CD8-positive, alpha-beta memory T cell (primary cell): ENCODE measurements at regions not wholly inside any gene's neighbourhood (a gene's known extent, or its start where the extent isn't known, plus 50 kb on each side); places are given as distances from the start of the nearest gene placed in this dataset.

ENCODE experiments used
- CTCF ChIA-PET: fragments of 350-600 bp; sonication (Branson Sonifier 250); formaldehyde crosslinking; loops from one replicate; lab custom pipeline; 2021; ENCODE audit warnings: antibody characterized with exemption; lab: Charles Lee
- POLR2A ChIA-PET: fragments of 350-600 bp; sonication (Branson Sonifier 250); formaldehyde crosslinking; loops from one replicate; lab custom pipeline; 2021; ENCODE audit warnings: antibody characterized with exemption; lab: Charles Lee
- DNase-seq, 5 donors: peaks; one replicate each; pipeline versions ENCODE4 v3.0.0 to v3.0.0-alpha.2; 2020 to 2022; ENCODE audit warnings: mixed read lengths in 1 of 5
- H3K27ac ChIP-seq: one replicate; pipeline ENCODE4 v1.7.0; 2013; ENCODE audit warnings: low read depth, mild to moderate bottlenecking, low read length, moderate library complexity
- H3K27me3 ChIP-seq: 2 replicates; pipeline ENCODE4 v1.7.0; 2013; ENCODE audit warnings: low read length, mild to moderate bottlenecking; ENCODE audit not compliant: insufficient read depth, poor library complexity, severe bottlenecking
- H3K36me3 ChIP-seq: 2 replicates; pipeline ENCODE4 v1.7.0; 2013; ENCODE audit warnings: mild to moderate bottlenecking, low read length, moderate library complexity; ENCODE audit not compliant: insufficient read depth
- H3K4me1 ChIP-seq: 2 replicates; pipeline ENCODE4 v1.7.0; 2013; ENCODE audit warnings: mild to moderate bottlenecking, low read length, moderate library complexity; ENCODE audit not compliant: insufficient read depth
- H3K4me3 ChIP-seq: 2 replicates; pipeline ENCODE4 v1.7.0; 2013; ENCODE audit warnings: mild to moderate bottlenecking, low read length
- H3K9me3 ChIP-seq: 2 replicates; pipeline ENCODE4 v1.7.0; 2013; ENCODE audit warnings: mild to moderate bottlenecking, low read length
- H3K27ac Mint-ChIP-seq, 8 donors: one replicate each; pipeline ENCODE4 v1.8.0; 2020 to 2021; ENCODE audit warnings: mixed read lengths in 8 of 8, mild to moderate bottlenecking in 6 of 8, inconsistent platforms in 3 of 8, moderate library complexity in 3 of 8
- H3K27me3 Mint-ChIP-seq, 2 donors: one replicate each; pipeline ENCODE4 v1.8.0; 2020 to 2021; ENCODE audit warnings: mixed read lengths in 2 of 2, mild to moderate bottlenecking in 1 of 2, moderate library complexity in 1 of 2
- H3K36me3 Mint-ChIP-seq, 3 donors: one replicate each; pipeline ENCODE4 v1.8.0; 2020 to 2021; ENCODE audit warnings: mixed read lengths in 3 of 3, inconsistent platforms in 1 of 3, mild to moderate bottlenecking in 1 of 3
- H3K4me1 Mint-ChIP-seq, 3 donors: one replicate each; pipeline ENCODE4 v1.8.0; 2020 to 2021; ENCODE audit warnings: mixed read lengths in 3 of 3, inconsistent platforms in 1 of 3, mild to moderate bottlenecking in 1 of 3
- H3K4me3 Mint-ChIP-seq, 7 donors: one replicate each; pipeline ENCODE4 v1.8.0; 2020 to 2021; ENCODE audit warnings: mixed read lengths in 7 of 7, mild to moderate bottlenecking in 6 of 7, moderate library complexity in 4 of 7, inconsistent platforms in 2 of 7
- H3K9me3 Mint-ChIP-seq, 5 donors: one replicate each; pipeline ENCODE4 v1.8.0; 2020 to 2022; ENCODE audit warnings: mixed read lengths in 5 of 5, mild to moderate bottlenecking in 3 of 5, moderate library complexity in 2 of 5, inconsistent platforms in 1 of 5

DNA sequence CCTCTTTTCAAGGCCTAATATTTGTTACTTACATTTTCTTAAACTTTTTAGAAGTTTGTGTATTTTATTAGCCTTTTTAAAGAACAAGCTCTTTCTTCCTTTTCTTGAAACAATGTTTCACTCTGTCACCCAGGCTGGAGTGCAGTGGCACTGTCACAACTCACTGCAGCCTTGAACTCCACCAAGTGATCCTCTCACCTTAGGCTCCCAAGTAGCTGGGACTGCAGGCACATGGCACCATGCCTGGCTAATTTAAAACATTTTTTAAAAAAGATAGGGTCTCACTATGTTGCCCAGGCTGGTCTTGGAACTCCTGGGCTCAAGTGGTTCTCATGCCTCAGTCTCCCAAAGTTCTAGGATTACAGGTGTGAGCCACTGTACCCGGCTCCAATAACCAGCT, 192.2 kb upstream of the SPRY2 start:
- no peak overlapping the region for H3K27ac Mint-ChIP-seq
- no peaks in the 10 kb centered on the region for H3K4me1 ChIP-seq
- H3K27me3 Mint-ChIP-seq = peaks cover 0 to 1% of the 10 kb centered on the region in 2 donors
- no peak for DNase-seq
- H3K9me3 ChIP-seq = no peaks in the 10 kb centered on the region
- POLR2A ChIA-PET = no interaction called here
- no peak overlapping the region for H3K4me3 Mint-ChIP-seq
- CTCF ChIA-PET = interaction anchor here (1.3 kb wide), 1 partner anchor 8 kb away, joined by 3 read pairs; no protein-coding TSS in a partner anchor
- H3K4me1 Mint-ChIP-seq = no peaks in the 10 kb centered on the region
- H3K9me3 Mint-ChIP-seq = peaks cover 0 to 18% (median 3%) of the 10 kb centered on the region in 5 donors
- no peaks in the 10 kb centered on the region for H3K36me3 ChIP-seq
- H3K36me3 Mint-ChIP-seq = peaks cover 0 to 4% (median 0%) of the 10 kb centered on the region in 3 donors
- H3K27ac ChIP-seq = no peak overlapping the region
- H3K4me3 ChIP-seq = no peak overlapping the region
- H3K27me3 ChIP-seq = no peaks in the 10 kb centered on the region

DNA sequence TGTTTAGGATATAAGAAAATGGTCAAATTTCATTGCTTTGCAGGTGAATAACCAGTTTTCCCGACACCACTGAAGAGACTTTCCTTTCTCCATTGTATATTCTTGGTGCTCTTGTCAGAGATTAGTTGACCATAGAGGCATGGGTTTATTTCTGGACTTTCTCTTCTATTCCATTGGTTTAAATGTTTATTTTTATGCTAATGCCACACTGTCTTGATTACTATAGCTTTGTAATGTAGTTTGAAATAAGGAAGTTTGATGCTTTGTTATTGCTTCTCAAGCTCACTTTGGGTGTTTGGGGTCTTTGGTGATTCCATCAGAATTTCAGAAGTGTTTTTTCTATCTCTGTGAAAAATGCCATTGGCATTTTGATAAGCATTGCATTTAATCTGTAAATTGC, 190.0 kb upstream of the SPRY2 start:
- POLR2A ChIA-PET = no interaction called here
- CTCF ChIA-PET = no interaction called here
- no peak for DNase-seq
- Histone ChIP-seq H3K9me3 (no peaks in the 10 kb centered on the region), H3K4me1 (no peaks in the 10 kb centered on the region), H3K27ac (no peak overlapping the region), H3K4me3 (no peak overlapping the region), H3K27me3 (no peaks in the 10 kb centered on the region), H3K36me3 (no peaks in the 10 kb centered on the region)
- no peaks in the 10 kb centered on the region for H3K36me3 Mint-ChIP-seq
- H3K9me3 Mint-ChIP-seq = peaks cover 0 to 14% (median 2%) of the 10 kb centered on the region in 5 donors
- H3K27me3 Mint-ChIP-seq = peaks cover 0 to 2% of the 10 kb centered on the region in 2 donors
- no peaks in the 10 kb centered on the region for H3K4me1 Mint-ChIP-seq
- H3K4me3 Mint-ChIP-seq = no peak overlapping the region
- no peak overlapping the region for H3K27ac Mint-ChIP-seq

DNA sequence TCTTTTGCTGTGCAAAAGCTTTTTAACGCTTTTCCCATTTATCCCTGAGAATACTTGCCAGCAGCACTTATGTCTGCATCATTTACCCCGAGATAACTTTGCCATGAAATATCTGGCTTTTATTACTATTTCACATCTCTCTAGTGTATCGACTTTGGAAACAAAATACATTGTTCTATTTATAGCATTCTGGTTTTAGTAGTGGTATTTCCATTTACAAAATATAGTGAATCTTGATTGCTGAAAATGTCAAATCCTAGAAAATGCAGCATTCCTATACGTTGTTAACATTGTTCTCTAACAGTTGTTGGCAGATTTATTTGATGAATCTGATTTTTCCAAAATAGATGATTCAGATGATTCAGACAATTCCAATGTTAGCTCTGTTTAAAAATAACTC, 189.3 kb upstream of the SPRY2 start:
- Histone ChIP-seq H3K4me1 (no peaks in the 10 kb centered on the region), H3K4me3 (no peak overlapping the region), H3K36me3 (no peaks in the 10 kb centered on the region), H3K9me3 (no peaks in the 10 kb centered on the region), H3K27ac (no peak overlapping the region), H3K27me3 (no peaks in the 10 kb centered on the region)
- H3K27me3 Mint-ChIP-seq = peaks cover 0 to 2% of the 10 kb centered on the region in 2 donors
- H3K36me3 Mint-ChIP-seq = no peaks in the 10 kb centered on the region
- H3K4me1 Mint-ChIP-seq = no peaks in the 10 kb centered on the region
- no peak overlapping the region for H3K4me3 Mint-ChIP-seq
- H3K27ac Mint-ChIP-seq = peak overlapping the region in 1 of 8 donors; percentile 26
- peaks cover 0 to 14% (median 2%) of the 10 kb centered on the region in 5 donors for H3K9me3 Mint-ChIP-seq
- ChIA-PET POLR2A (no interaction called here), CTCF (no interaction called here)
- no peak for DNase-seq

DNA sequence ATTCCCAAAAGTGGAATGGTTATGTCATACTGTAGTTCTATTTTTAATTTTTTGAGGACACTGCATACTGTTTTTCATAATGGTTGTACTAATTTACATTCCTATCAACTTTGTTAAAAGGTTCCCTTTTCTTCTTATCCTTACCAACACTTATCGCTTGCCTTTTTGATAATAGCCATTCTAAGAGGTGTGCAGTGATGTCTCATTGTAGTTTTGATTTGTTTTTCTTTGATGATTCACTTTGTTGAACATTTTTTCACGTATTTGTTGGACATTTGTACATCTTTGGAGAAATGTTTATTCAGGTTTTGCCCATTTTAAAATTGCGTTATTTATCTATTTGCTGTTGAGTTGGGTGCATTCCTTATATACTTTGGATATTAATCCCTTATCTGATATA, 188.8 kb upstream of the SPRY2 start:
- ChIA-PET POLR2A (no interaction called here), CTCF (no interaction called here)
- Histone ChIP-seq H3K27ac (no peak overlapping the region), H3K9me3 (no peaks in the 10 kb centered on the region), H3K4me3 (no peak overlapping the region), H3K4me1 (no peaks in the 10 kb centered on the region), H3K36me3 (no peaks in the 10 kb centered on the region), H3K27me3 (no peaks in the 10 kb centered on the region)
- DNase-seq = no peak
- Mint-ChIP-seq H3K36me3 (no peaks in the 10 kb centered on the region), H3K4me3 (no peak overlapping the region), H3K4me1 (no peaks in the 10 kb centered on the region), H3K9me3 (peaks cover 0 to 14% (median 2%) of the 10 kb centered on the region in 5 donors), H3K27ac (no peak overlapping the region), H3K27me3 (peaks cover 0 to 2% of the 10 kb centered on the region in 2 donors)

DNA sequence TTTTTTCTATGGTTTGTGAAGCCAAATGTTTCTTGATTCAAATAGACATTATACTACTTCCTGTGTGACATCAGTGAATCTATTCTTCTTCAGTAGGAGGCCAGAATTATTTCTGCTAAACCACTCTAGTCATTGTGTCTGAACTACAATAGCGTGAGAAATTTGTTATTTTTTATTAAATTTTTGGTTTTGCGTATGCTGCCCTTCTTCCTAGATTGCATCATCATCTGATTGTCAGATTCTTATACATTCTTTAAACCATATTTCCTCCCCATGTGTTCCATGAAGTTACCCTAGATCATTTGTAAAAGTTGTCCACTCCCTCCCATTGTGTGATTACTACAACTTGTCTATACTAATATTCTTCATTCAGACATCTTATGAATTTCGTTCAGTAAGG, 187.8 kb upstream of the SPRY2 start:
- no peak for DNase-seq
- H3K27me3 Mint-ChIP-seq = peaks cover 0 to 2% of the 10 kb centered on the region in 2 donors
- no peak overlapping the region for H3K27ac Mint-ChIP-seq
- Histone ChIP-seq H3K36me3 (no peaks in the 10 kb centered on the region), H3K4me1 (no peaks in the 10 kb centered on the region), H3K27ac (no peak overlapping the region), H3K27me3 (no peaks in the 10 kb centered on the region), H3K9me3 (no peaks in the 10 kb centered on the region), H3K4me3 (no peak overlapping the region)
- H3K36me3 Mint-ChIP-seq = no peaks in the 10 kb centered on the region
- H3K4me3 Mint-ChIP-seq = no peak overlapping the region
- no peaks in the 10 kb centered on the region for H3K4me1 Mint-ChIP-seq
- ChIA-PET CTCF (no interaction called here), POLR2A (no interaction called here)
- peaks cover 0 to 14% (median 2%) of the 10 kb centered on the region in 5 donors for H3K9me3 Mint-ChIP-seq

DNA sequence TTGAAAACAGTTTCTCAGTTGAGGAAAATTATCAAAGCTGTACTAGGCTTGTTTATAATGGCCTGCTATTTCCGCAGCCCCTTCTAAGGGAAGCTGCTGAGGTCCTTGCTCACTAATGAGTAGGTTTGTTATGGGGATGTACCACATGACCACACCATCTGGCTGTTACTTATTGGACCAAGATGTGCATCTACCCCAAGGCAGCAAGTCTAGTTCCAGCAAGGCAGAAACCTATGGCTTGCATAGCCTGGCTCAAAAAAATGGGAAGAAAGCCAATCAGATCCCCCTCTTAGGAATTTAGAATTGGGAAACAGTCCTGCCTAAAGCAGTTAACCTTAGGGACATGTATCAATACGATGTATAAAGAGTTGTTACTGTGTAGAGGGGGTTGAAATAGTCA, 186.5 kb upstream of the SPRY2 start:
- no peak overlapping the region for H3K4me3 ChIP-seq
- H3K27me3 Mint-ChIP-seq = peaks cover 0 to 1% of the 10 kb centered on the region in 2 donors
- ChIA-PET CTCF (no interaction called here), POLR2A (no interaction called here)
- no peaks in the 10 kb centered on the region for H3K36me3 Mint-ChIP-seq
- H3K27ac Mint-ChIP-seq = no peak overlapping the region
- H3K4me1 Mint-ChIP-seq = no peaks in the 10 kb centered on the region
- H3K9me3 Mint-ChIP-seq = peaks cover 0 to 14% (median 2%) of the 10 kb centered on the region in 5 donors
- H3K27ac ChIP-seq = no peak overlapping the region
- no peaks in the 10 kb centered on the region for H3K27me3 ChIP-seq
- H3K36me3 ChIP-seq = no peaks in the 10 kb centered on the region
- no peak overlapping the region for H3K4me3 Mint-ChIP-seq
- no peak for DNase-seq
- no peaks in the 10 kb centered on the region for H3K4me1 ChIP-seq
- H3K9me3 ChIP-seq = no peaks in the 10 kb centered on the region

DNA sequence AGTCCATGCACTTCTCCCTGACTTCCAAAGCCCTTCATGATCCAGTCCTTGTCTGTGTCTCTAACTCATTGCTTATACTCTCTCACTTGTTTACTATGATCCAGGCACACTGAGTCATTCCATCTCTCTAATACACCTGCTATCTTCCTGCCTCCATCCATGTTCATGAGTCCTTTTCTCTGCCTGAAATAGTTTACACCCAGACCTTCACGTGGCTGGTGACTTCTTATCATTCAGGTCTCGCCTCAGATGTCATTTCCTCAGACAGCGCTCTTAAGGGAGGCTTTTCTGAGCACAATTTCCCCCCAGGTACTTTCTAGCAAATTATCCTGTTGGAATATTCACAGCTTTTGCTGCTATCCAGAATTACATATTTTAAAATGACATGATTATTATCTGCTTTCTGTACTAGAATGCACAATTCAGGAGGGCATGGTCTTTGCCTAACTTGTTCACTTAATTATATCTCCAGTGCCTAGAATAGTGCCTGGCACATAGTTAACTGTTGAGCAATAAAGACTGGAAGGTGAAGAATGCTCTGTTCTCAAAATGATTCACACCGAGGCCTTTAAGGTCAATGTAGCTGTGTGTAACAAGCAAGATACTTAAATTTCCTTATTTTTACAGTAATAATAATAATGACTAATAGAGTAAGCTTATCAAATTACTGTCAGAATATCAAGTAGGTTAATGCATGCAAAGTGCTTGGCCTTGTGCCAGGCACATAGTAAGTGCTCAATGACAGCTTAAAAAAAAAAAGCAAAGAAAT, 183.7 kb upstream of the SPRY2 start:
- H3K27me3 ChIP-seq = no peaks in the 10 kb centered on the region
- H3K9me3 ChIP-seq = no peaks in the 10 kb centered on the region
- Mint-ChIP-seq H3K4me3 (no peak overlapping the region), H3K4me1 (no peaks in the 10 kb centered on the region), H3K36me3 (no peaks in the 10 kb centered on the region), H3K27me3 (peaks cover 0 to 1% of the 10 kb centered on the region in 2 donors), H3K27ac (peak overlapping the region in 1 of 8 donors; percentile 48), H3K9me3 (peaks cover 0 to 3% (median 0%) of the 10 kb centered on the region in 5 donors)
- DNase-seq = no peak
- no peaks in the 10 kb centered on the region for H3K4me1 ChIP-seq
- ChIA-PET CTCF (interaction anchor here (1.4 kb wide), 1 partner anchor 9 kb away, joined by 3 read pairs; no protein-coding TSS in a partner anchor), POLR2A (no interaction called here)
- H3K36me3 ChIP-seq = no peaks in the 10 kb centered on the region
- H3K27ac ChIP-seq = no peak overlapping the region
- no peak overlapping the region for H3K4me3 ChIP-seq

DNA sequence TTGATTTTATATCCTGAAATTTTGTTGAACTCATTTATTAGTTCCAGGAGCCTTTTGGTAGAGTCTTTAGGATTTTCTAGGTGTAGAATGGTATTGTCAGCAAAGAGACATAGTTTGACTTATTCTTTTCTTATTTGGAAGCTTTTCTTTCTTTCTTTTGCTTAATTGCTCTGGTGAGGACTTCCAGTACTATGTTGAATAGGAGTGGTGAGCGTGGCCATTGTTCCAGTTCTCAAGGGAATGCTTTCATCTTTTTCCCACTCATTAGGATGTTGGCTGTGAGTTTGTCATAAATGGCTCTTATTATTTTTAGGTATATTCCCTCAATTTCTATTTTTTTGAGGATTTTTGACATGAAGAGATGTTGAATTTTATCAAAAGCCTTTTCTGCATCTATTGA, 182.2 kb upstream of the SPRY2 start:
- H3K4me3 Mint-ChIP-seq = no peak overlapping the region
- H3K4me1 Mint-ChIP-seq = no peaks in the 10 kb centered on the region
- DNase-seq = no peak
- Histone ChIP-seq H3K27me3 (no peaks in the 10 kb centered on the region), H3K27ac (no peak overlapping the region), H3K4me3 (no peak overlapping the region), H3K9me3 (no peaks in the 10 kb centered on the region), H3K36me3 (no peaks in the 10 kb centered on the region), H3K4me1 (no peaks in the 10 kb centered on the region)
- peaks cover 0 to 3% (median 0%) of the 10 kb centered on the region in 5 donors for H3K9me3 Mint-ChIP-seq
- no peak overlapping the region for H3K27ac Mint-ChIP-seq
- H3K27me3 Mint-ChIP-seq = peaks cover 0 to 5% of the 10 kb centered on the region in 2 donors
- CTCF ChIA-PET = no interaction called here
- POLR2A ChIA-PET = no interaction called here
- H3K36me3 Mint-ChIP-seq = no peaks in the 10 kb centered on the region
